Body of pancreas (tissue), 4 donors: ENCODE measurements at regions not wholly inside any gene's neighbourhood (a gene's known extent, or its start where the extent isn't known, plus 50 kb on each side); places are given as distances from the start of the nearest gene placed in this dataset.

Source experiments
- CTCF ChIP-seq, 7 experiments: fragments of 450-650 bp in 4 of 7; fragments of 200-600 bp in 3 of 7; sonication (generic) in 3 of 7; IDR thresholded peaks; one replicate each; pipeline ENCODE4 v1.5.1; 2016 to 2019; ENCODE audit warnings: antibody characterized with exemption in 7 of 7
- POLR2A ChIP-seq, 3 donors: fragments of 450-650 bp; IDR thresholded peaks; one replicate each; pipeline ENCODE4 v1.6.1; 2016; ENCODE audit warnings: antibody characterized with exemption in 3 of 3, mild to moderate bottlenecking in 2 of 3

- TF ChIP-seq POLR2A (IDR thresholded peaks at IDR 0.05) (no peak), CTCF (IDR thresholded peaks at IDR 0.05) (no peak)
These were observed 152.1 kb downstream of the OAT start for GRCh38 chr10:124266468-124267230.
